AG09319 (cell line): ENCODE measurements at regions not wholly inside any gene's neighbourhood (a gene's known extent, or its start where the extent isn't known, plus 50 kb on each side); places are given as distances from the start of the nearest gene placed in this dataset.

Experiments
- DNase-seq: peaks from one replicate; pipeline ENCODE4 v3.0.0-alpha.2; 2010; ENCODE audit warnings: low read depth; ENCODE audit errors: extremely low read depth
- CTCF ChIP-seq: IDR thresholded peaks from 2 replicates; pipeline ENCODE4 v1.5.1; 2011; ENCODE audit warnings: low read depth, mild to moderate bottlenecking, inconsistent platforms, low read length, moderate library complexity

GRCh38 chr22:25508761-25509321 is 55.6 kb upstream of the GRK3 start:
- TF ChIP-seq CTCF, result no peak
- DNase-seq, result no peak

GRCh38 chr22:25509374-25509791 is 55.1 kb upstream of the GRK3 start:
- DNase-seq, result no peak
- TF ChIP-seq CTCF, result no peak

- DNase-seq, result no peak
- TF ChIP-seq CTCF, result no peak
Observed at GRCh38 chr22:25510876-25511275, 53.6 kb upstream of the GRK3 start.

GRCh38 chr22:25511725-25512124 is 52.8 kb upstream of the GRK3 start:
- no peak for DNase-seq
- no peak for TF ChIP-seq CTCF

- DNase-seq, result peak; percentile 4
- no peak for TF ChIP-seq CTCF
Observed at GRCh38 chr22:25514436-25515180, 49.9 kb upstream of the GRK3 start.
